ENCODE measurements at regions not wholly inside any gene's neighbourhood (a gene's known extent, or its start where the extent isn't known, plus 50 kb on each side); places are given as distances from the start of the nearest gene placed in this dataset.

- no peak for DNase-seq
- no peaks in the 10 kb centered on the region for H3K4me1 Mint-ChIP-seq
- Histone ChIP-seq H3K9me3 (ENCODE audit: control insufficient read depth, low read depth, low read length) (no peaks in the 10 kb centered on the region), H3K4me1 (ENCODE audit: insufficient read depth, low read length) (no peaks in the 10 kb centered on the region), H3K27me3 (ENCODE audit: insufficient read depth, low read length) (no peaks in the 10 kb centered on the region), H3K4me2 (ENCODE audit: insufficient read depth, insufficient read length, low read length) (no peak overlapping the region), H3K56ac (ENCODE audit: insufficient read length, low read depth, low read length) (no peak overlapping the region), H2AFZ (ENCODE audit: low read length) (no peak overlapping the region), H3K9ac (ENCODE audit: extremely low read depth, insufficient read length, low read length) (no peak overlapping the region), H3K23me2 (ENCODE audit: insufficient read length, low read depth, low read length, poor library complexity, severe bottlenecking) (no peaks in the 10 kb centered on the region), H3T11ph (ENCODE audit: low read length) (no peak overlapping the region), H2BK15ac (ENCODE audit: low read depth, low read length) (no peak overlapping the region), H4K5ac (ENCODE audit: insufficient read length, low read depth, low read length) (no peak overlapping the region), H3K14ac (ENCODE audit: insufficient read depth, low read length) (no peak overlapping the region), H2BK20ac (ENCODE audit: low read depth, low read length, poor library complexity, severe bottlenecking) (no peak overlapping the region), H4K91ac (ENCODE audit: insufficient read length, low read depth, low read length) (no peak overlapping the region), H3K27ac (ENCODE audit: insufficient read length, low read depth, low read length) (no peak overlapping the region), H4K20me1 (ENCODE audit: control insufficient read depth, insufficient read depth, insufficient read length) (no peaks in the 10 kb centered on the region), H2BK12ac (ENCODE audit: insufficient read length, low read depth, low read length) (no peak overlapping the region), H4K8ac (replicated peaks; ENCODE audit: insufficient read length, low read depth, low read length) (no peak overlapping the region), H2BK5ac (ENCODE audit: insufficient read length, low read length) (no peak overlapping the region), H3K79me2 (ENCODE audit: insufficient read depth, low read length) (no peaks in the 10 kb centered on the region), H3K23ac (ENCODE audit: insufficient read length, low read depth, low read length) (no peak overlapping the region), H3K79me1 (ENCODE audit: insufficient read depth, low read depth, low read length, poor library complexity, severe bottlenecking) (no peaks in the 10 kb centered on the region), H3K18ac (ENCODE audit: insufficient read length, low read depth, low read length) (no peak overlapping the region), H2AK5ac (ENCODE audit: insufficient read length, low read length) (no peak overlapping the region), H2BK120ac (ENCODE audit: low read depth, low read length, poor library complexity, severe bottlenecking) (no peak overlapping the region), H3K4ac (ENCODE audit: low read depth, low read length) (no peak overlapping the region)
- H3K36me3 Mint-ChIP-seq (ENCODE audit: insufficient read depth in 1 of 3, low read depth in 3 of 3), result no peaks in the 10 kb centered on the region
- no peak overlapping the region for H3K4me3 Mint-ChIP-seq
- no peaks in the 10 kb centered on the region for H3K27me3 Mint-ChIP-seq (ENCODE audit: low read depth)
- no peak overlapping the region for H3K27ac Mint-ChIP-seq
- WGBS (ENCODE audit: extremely low coverage, insufficient read length, low lambda C conversion rate), result no CpG with 5 or more reads among the region's 1 CpG
- no peaks in the 10 kb centered on the region for H3K9me3 Mint-ChIP-seq
- TF ChIP-seq CTCF (conservative IDR thresholded peaks at IDR 0.05), result no peak
Observed at GRCh38 chr12:87796961-87797516, 232.2 kb downstream of the C12orf50 start.
